Uterus (tissue), 3 donors: ENCODE measurements at regions not wholly inside any gene's neighbourhood (a gene's known extent, or its start where the extent isn't known, plus 50 kb on each side); places are given as distances from the start of the nearest gene placed in this dataset.

Experiments
- DNase-seq, 2 donors: peaks; one replicate each; pipeline ENCODE4 v3.0.0-alpha.2; 2019 to 2020
- H3K27ac ChIP-seq, 2 donors: fragments of 200-600 bp; sonication (generic); 1 replicate in 1 of 2; 2 replicates in 1 of 2; pipeline ENCODE4 v1.5.1; 2016 to 2018
- H3K27me3 ChIP-seq, 2 donors: fragments of 200-600 bp; sonication (generic); one replicate each; pipeline ENCODE4 v1.5.1; 2018 to 2019; ENCODE audit warnings: control low read depth in 1 of 2
- H3K36me3 ChIP-seq, 2 donors: fragments of 200-600 bp; sonication (generic); one replicate each; pipeline ENCODE4 v1.5.1; 2019; ENCODE audit warnings: control low read depth in 1 of 2
- H3K4me1 ChIP-seq, 2 donors: fragments of 200-600 bp; sonication (generic); one replicate each; pipeline ENCODE4 v1.5.1; 2018 to 2019; ENCODE audit warnings: control low read depth in 1 of 2
- H3K4me3 ChIP-seq, 2 donors: fragments of 200-600 bp; sonication (generic); 1 replicate in 1 of 2; 2 replicates in 1 of 2; pipeline ENCODE4 v1.5.1; 2018 to 2019; ENCODE audit warnings: mild to moderate bottlenecking in 1 of 2
- H3K9me3 ChIP-seq, 2 donors: fragments of 200-600 bp; sonication (generic); one replicate each; pipeline ENCODE4 v1.5.1; 2019; ENCODE audit warnings: control low read depth in 1 of 2
- CTCF ChIP-seq, 4 experiments: fragments of 200-600 bp in 2 of 4; fragments of 450-650 bp in 2 of 4; sonication (generic) in 2 of 4; IDR thresholded peaks; one replicate each; pipeline ENCODE4 v1.5.1; 2016 to 2019; ENCODE audit warnings: antibody characterized with exemption in 4 of 4, mild to moderate bottlenecking in 2 of 4, moderate library complexity in 1 of 4
- POLR2A ChIP-seq, 2 donors: fragments of 450-650 bp; IDR thresholded peaks; one replicate each; pipeline ENCODE4 v1.6.1; 2016; ENCODE audit warnings: antibody characterized with exemption in 2 of 2, mild to moderate bottlenecking in 1 of 2, moderate library complexity in 1 of 2
- intact Hi-C: fragments of 100-400 bp; cut with DNase I; formaldehyde crosslinking; loops from one replicate; pipeline ENCODE4 v1.15.1; 2023; ENCODE audit warnings: low total_unique reads
- donor health status: DM: yes; HTN: yes; CAD: no.

GRCh38 chr3:145798007-145798406 lies 363.0 kb downstream of the PLOD2 start:
- DNase-seq: no peak
- Histone ChIP-seq H3K9me3 (no peaks in the 10 kb centered on the region), H3K36me3 (no peaks in the 10 kb centered on the region), H3K4me3 (no peak overlapping the region), H3K27ac (no peak overlapping the region), H3K27me3 (no peaks in the 10 kb centered on the region), H3K4me1 (no peaks in the 10 kb centered on the region)
- TF ChIP-seq POLR2A (IDR thresholded peaks at IDR 0.05) (no peak), CTCF (IDR thresholded peaks at IDR 0.05) (no peak)
- intact Hi-C loops: no loop called here

- intact Hi-C loops: no loop called here
- Histone ChIP-seq H3K36me3 (no peaks in the 10 kb centered on the region), H3K27ac (no peak overlapping the region), H3K27me3 (no peaks in the 10 kb centered on the region), H3K4me3 (no peak overlapping the region), H3K9me3 (no peaks in the 10 kb centered on the region), H3K4me1 (no peaks in the 10 kb centered on the region)
- no peak for DNase-seq
- no peak for TF ChIP-seq POLR2A (IDR thresholded peaks at IDR 0.05)
- no peak for TF ChIP-seq CTCF (IDR thresholded peaks at IDR 0.05)
Observed at GRCh38 chr3:145798696-145799537, 362.1 kb downstream of the PLOD2 start.

GRCh38 chr3:145801696-145802095 lies 359.3 kb downstream of the PLOD2 start:
- DNase-seq: no peak
- TF ChIP-seq CTCF (IDR thresholded peaks at IDR 0.05) (no peak), POLR2A (IDR thresholded peaks at IDR 0.05) (no peak)
- Histone ChIP-seq H3K4me3 (no peak overlapping the region), H3K27ac (no peak overlapping the region), H3K27me3 (no peaks in the 10 kb centered on the region), H3K9me3 (no peaks in the 10 kb centered on the region), H3K4me1 (no peaks in the 10 kb centered on the region), H3K36me3 (no peaks in the 10 kb centered on the region)
- intact Hi-C loops: no loop called here

- intact Hi-C loops: no loop called here
- DNase-seq: peak in 1 of 2 donors; percentile 15
- H3K9me3 ChIP-seq: no peaks in the 10 kb centered on the region
- H3K36me3 ChIP-seq: no peaks in the 10 kb centered on the region
- TF ChIP-seq POLR2A (IDR thresholded peaks at IDR 0.05) (no peak), CTCF (IDR thresholded peaks at IDR 0.05) (peak in 2 of 4 experiments; percentile 13 to 17)
- no peak overlapping the region for H3K27ac ChIP-seq
- H3K4me3 ChIP-seq: no peak overlapping the region
- no peaks in the 10 kb centered on the region for H3K4me1 ChIP-seq
- no peaks in the 10 kb centered on the region for H3K27me3 ChIP-seq
Observed at GRCh38 chr3:145807990-145808389, 353.0 kb downstream of the PLOD2 start.

- Histone ChIP-seq H3K4me3 (no peak overlapping the region), H3K9me3 (no peaks in the 10 kb centered on the region), H3K4me1 (no peaks in the 10 kb centered on the region), H3K36me3 (no peaks in the 10 kb centered on the region), H3K27me3 (no peaks in the 10 kb centered on the region), H3K27ac (no peak overlapping the region)
- DNase-seq: no peak
- intact Hi-C loops: no loop called here
- TF ChIP-seq CTCF (IDR thresholded peaks at IDR 0.05) (no peak), POLR2A (IDR thresholded peaks at IDR 0.05) (no peak)
Observed at GRCh38 chr3:145812391-145812790, 348.6 kb downstream of the PLOD2 start.
